Keratinocyte (primary cell): ENCODE measurements at regions not wholly inside any gene's neighbourhood (a gene's known extent, or its start where the extent isn't known, plus 50 kb on each side); places are given as distances from the start of the nearest gene placed in this dataset.

Source experiments
- DNase-seq: peaks from one replicate; pipeline ENCODE4 v3.0.0-alpha.2; 2011; ENCODE audit warnings: low read depth, missing footprints, low spot score
- FAIRE-seq: peaks from 2 replicates; lab custom pipeline; 2011; peaks lifted over from hg19 to GRCh38; lab: Jason Lieb, UNC
- H2AFZ ChIP-seq: 2 replicates; pipeline ENCODE4 v1.6.0; 2012; ENCODE audit warnings: low read length, control low read depth, inconsistent platforms; ENCODE audit not compliant: control insufficient read depth
- H3K27ac ChIP-seq: 2 replicates; pipeline ENCODE4 v1.5.1; 2011; ENCODE audit warnings: low read length; ENCODE audit not compliant: control insufficient read depth, insufficient read depth
- H3K27me3 ChIP-seq: 3 replicates; pipeline ENCODE4 v1.6.0; 2011; ENCODE audit warnings: low read length; ENCODE audit not compliant: control insufficient read depth, insufficient read depth; ENCODE audit errors: extremely low read depth
- H3K36me3 ChIP-seq, 2 experiments: 2 replicates in 1 of 2; 3 replicates in 1 of 2; pipeline ENCODE4 v1.5.1; 2011; ENCODE audit warnings: low read length in 2 of 2, mild to moderate bottlenecking in 1 of 2; ENCODE audit not compliant: control insufficient read depth in 2 of 2, insufficient read depth in 2 of 2; ENCODE audit errors: extremely low read depth in 1 of 2
- H3K4me1 ChIP-seq: 3 replicates; pipeline ENCODE4 v1.5.1; 2011; ENCODE audit warnings: low read length; ENCODE audit not compliant: control insufficient read depth, insufficient read depth; ENCODE audit errors: extremely low read depth
- H3K4me2 ChIP-seq: 3 replicates; pipeline ENCODE4 v1.6.0; 2011; ENCODE audit warnings: low read depth, low read length; ENCODE audit not compliant: control insufficient read depth, insufficient read depth; ENCODE audit errors: extremely low read depth
- H3K4me3 ChIP-seq, 3 experiments: fragments of 200-600 bp in 1 of 3; sonication (generic) in 1 of 3; 2 replicates in 2 of 3; 3 replicates in 1 of 3; pipeline ENCODE4 v1.5.1; 2011 to 2016; ENCODE audit warnings: low read length in 3 of 3, mild to moderate bottlenecking in 3 of 3, control low read depth in 2 of 3, inconsistent platforms in 1 of 3, low read depth in 1 of 3, mixed read lengths in 1 of 3, mixed run types in 1 of 3, moderate library complexity in 1 of 3; ENCODE audit not compliant: control insufficient read depth in 2 of 3, insufficient read depth in 2 of 3; ENCODE audit errors: extremely low read depth in 1 of 3
- H3K79me2 ChIP-seq: 2 replicates; pipeline ENCODE4 v1.6.0; 2012; ENCODE audit warnings: low read length; ENCODE audit not compliant: control insufficient read depth, insufficient read depth
- H3K9ac ChIP-seq: 3 replicates; pipeline ENCODE4 v1.6.0; 2011; ENCODE audit warnings: low read length; ENCODE audit not compliant: control insufficient read depth, insufficient read depth; ENCODE audit errors: extremely low read depth
- H3K9me1 ChIP-seq: 3 replicates; pipeline ENCODE4 v1.6.0; 2011; ENCODE audit warnings: low read length; ENCODE audit not compliant: control insufficient read depth, insufficient read depth; ENCODE audit errors: extremely low read depth
- H3K9me3 ChIP-seq: 2 replicates; pipeline ENCODE4 v1.5.1; 2012; ENCODE audit warnings: low read depth, low read length; ENCODE audit not compliant: control insufficient read depth
- H4K20me1 ChIP-seq: 3 replicates; pipeline ENCODE4 v1.6.0; 2011; ENCODE audit warnings: low read length; ENCODE audit not compliant: control insufficient read depth, insufficient read depth; ENCODE audit errors: extremely low read depth
- EZH2 ChIP-seq: IDR thresholded peaks from one replicate; pipeline ENCODE4 v1.6.1; 2012; ENCODE audit warnings: inconsistent platforms, mild to moderate bottlenecking, low read length, moderate library complexity
- dilution Hi-C: fragments of 300-500 bp; cut with MboI; formaldehyde crosslinking; loops from one replicate; pipeline ENCODE4 v1.7.0; 2020; ENCODE audit warnings: low sequenced_read_pairs; ENCODE audit not compliant: extremely low pct_ligation_motif_present
- TF ChIP-seq, protein P1 (sequence below), 3 experiments: IDR thresholded peaks in 1 of 3; conservative IDR thresholded peaks in 1 of 3; optimal IDR thresholded peaks in 1 of 3; 2 replicates in 2 of 3; 3 replicates in 1 of 3; pipeline versions ENCODE3 to v1.5.1; 2011; ENCODE audit warnings: low read length in 3 of 3, mild to moderate bottlenecking in 3 of 3, moderate library complexity in 2 of 3, control low read depth in 1 of 3, inconsistent platforms in 1 of 3; ENCODE audit not compliant: insufficient read depth in 2 of 3; ENCODE audit errors: extremely low read depth in 1 of 3

- H4K20me1 ChIP-seq, result no peaks in the 10 kb centered on the region
- no peaks in the 10 kb centered on the region for H3K79me2 ChIP-seq
- dilution Hi-C loops, result no loop called here
- H3K4me2 ChIP-seq, result no peak overlapping the region
- no peaks in the 10 kb centered on the region for H3K27me3 ChIP-seq
- H3K9me3 ChIP-seq, result no peaks in the 10 kb centered on the region
- TF ChIP-seq, protein P1, sequence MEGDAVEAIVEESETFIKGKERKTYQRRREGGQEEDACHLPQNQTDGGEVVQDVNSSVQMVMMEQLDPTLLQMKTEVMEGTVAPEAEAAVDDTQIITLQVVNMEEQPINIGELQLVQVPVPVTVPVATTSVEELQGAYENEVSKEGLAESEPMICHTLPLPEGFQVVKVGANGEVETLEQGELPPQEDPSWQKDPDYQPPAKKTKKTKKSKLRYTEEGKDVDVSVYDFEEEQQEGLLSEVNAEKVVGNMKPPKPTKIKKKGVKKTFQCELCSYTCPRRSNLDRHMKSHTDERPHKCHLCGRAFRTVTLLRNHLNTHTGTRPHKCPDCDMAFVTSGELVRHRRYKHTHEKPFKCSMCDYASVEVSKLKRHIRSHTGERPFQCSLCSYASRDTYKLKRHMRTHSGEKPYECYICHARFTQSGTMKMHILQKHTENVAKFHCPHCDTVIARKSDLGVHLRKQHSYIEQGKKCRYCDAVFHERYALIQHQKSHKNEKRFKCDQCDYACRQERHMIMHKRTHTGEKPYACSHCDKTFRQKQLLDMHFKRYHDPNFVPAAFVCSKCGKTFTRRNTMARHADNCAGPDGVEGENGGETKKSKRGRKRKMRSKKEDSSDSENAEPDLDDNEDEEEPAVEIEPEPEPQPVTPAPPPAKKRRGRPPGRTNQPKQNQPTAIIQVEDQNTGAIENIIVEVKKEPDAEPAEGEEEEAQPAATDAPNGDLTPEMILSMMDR (optimal IDR thresholded peaks at IDR 0.05 in 1 of 3, IDR thresholded peaks at IDR 0.05 in 1 of 3, conservative IDR thresholded peaks at IDR 0.05 in 1 of 3; ENCODE audit: extremely low read depth in 1 of 3, insufficient read depth in 2 of 3, low read length in 3 of 3), result no peak
- no peak for TF ChIP-seq EZH2
- H3K9ac ChIP-seq, result no peak overlapping the region
- no peaks in the 10 kb centered on the region for H3K4me1 ChIP-seq
- no peaks in the 10 kb centered on the region for H3K36me3 ChIP-seq
- H3K9me1 ChIP-seq, result no peaks in the 10 kb centered on the region
- H2AFZ ChIP-seq, result no peak overlapping the region
- DNase-seq (no peak), FAIRE-seq (no peak)
- H3K4me3 ChIP-seq, result no peak overlapping the region
- no peak overlapping the region for H3K27ac ChIP-seq
Observed at GRCh38 chr11:15558513-15559181, 443.9 kb downstream of the INSC start.

DNA sequence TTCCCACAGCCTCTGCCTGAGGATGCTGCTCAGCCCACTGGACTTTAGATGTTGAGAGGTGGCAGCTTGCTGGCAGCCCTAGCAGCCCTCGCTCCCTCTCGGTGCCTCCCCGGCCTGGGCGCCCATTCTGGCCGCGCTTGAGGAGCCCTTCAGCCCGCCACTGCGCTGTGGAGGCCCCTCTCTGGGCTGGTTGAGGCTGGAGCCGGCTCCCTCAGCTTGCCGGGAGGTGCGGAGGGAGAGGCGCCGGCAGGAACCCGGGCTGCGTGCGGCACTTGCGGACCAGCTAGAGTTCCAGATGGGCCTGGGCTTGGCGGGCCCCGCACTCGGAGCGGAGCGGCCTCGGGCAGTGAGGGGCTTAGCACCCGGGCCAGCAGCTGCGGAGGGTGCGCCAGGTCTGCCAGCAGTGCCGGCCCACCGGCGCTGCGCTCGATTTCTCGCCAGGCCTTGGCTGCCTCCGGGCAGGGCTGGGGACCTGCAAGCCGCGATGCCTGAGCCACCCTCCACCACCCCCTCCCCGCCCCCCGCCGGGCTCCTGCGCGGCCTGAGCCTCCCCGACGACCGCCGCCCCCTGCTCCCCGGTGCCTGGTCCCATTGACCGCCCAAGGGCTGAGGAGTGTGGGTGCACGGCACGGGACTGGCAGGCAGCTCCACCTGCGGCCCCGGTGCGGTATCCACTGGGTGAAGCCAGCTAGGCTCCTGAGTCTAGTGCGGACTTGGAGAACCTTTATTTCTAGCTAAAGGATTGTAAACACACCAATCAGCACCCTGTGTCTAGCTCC, 446.2 kb downstream of the INSC start:
- dilution Hi-C loops, result no loop called here
- no peak for TF ChIP-seq EZH2
- TF ChIP-seq, protein P1 (optimal IDR thresholded peaks at IDR 0.05 in 1 of 3, IDR thresholded peaks at IDR 0.05 in 1 of 3, conservative IDR thresholded peaks at IDR 0.05 in 1 of 3; ENCODE audit: extremely low read depth in 1 of 3, insufficient read depth in 2 of 3, low read length in 3 of 3), result no peak
- no peak for FAIRE-seq

More for the DNA sequence above, 446.2 kb downstream of the INSC start:
- H2AFZ ChIP-seq, result no peak overlapping the region
- H4K20me1 ChIP-seq, result no peaks in the 10 kb centered on the region
- no peak overlapping the region for H3K9ac ChIP-seq
- no peak overlapping the region for H3K4me2 ChIP-seq
- no peak for DNase-seq
- H3K9me3 ChIP-seq, result no peaks in the 10 kb centered on the region
- no peaks in the 10 kb centered on the region for H3K79me2 ChIP-seq
- H3K27me3 ChIP-seq, result no peaks in the 10 kb centered on the region
- no peaks in the 10 kb centered on the region for H3K36me3 ChIP-seq
- H3K9me1 ChIP-seq, result no peaks in the 10 kb centered on the region
- no peak overlapping the region for H3K4me3 ChIP-seq
- no peak overlapping the region for H3K27ac ChIP-seq
- no peaks in the 10 kb centered on the region for H3K4me1 ChIP-seq
